NB4 (cell line): ENCODE measurements at regions not wholly inside any gene's neighbourhood (a gene's known extent, or its start where the extent isn't known, plus 50 kb on each side); places are given as distances from the start of the nearest gene placed in this dataset.

Experiments used
- DNase-seq: peaks from one replicate; pipeline ENCODE4 v3.0.0; 2010; ENCODE audit warnings: low read depth
- H3K4me3 ChIP-seq: one replicate; pipeline ENCODE4 v1.5.1; 2011; ENCODE audit warnings: mild to moderate bottlenecking, low read depth, low read length, moderate library complexity
- CTCF ChIP-seq: IDR thresholded peaks from one replicate; pipeline ENCODE4 v1.5.1; 2012; ENCODE audit warnings: low read depth, low read length
- MAX ChIP-seq: IDR thresholded peaks from 2 replicates; pipeline ENCODE4 v1.6.1; 2011; ENCODE audit warnings: low read depth, low read length
- MYC ChIP-seq: IDR thresholded peaks from 2 replicates; pipeline ENCODE4 v1.6.1; 2011; ENCODE audit warnings: low read depth, low read length
- POLR2A ChIP-seq: IDR thresholded peaks from 2 replicates; pipeline ENCODE4 v1.6.1; 2011; ENCODE audit warnings: mild to moderate bottlenecking; ENCODE audit not compliant: insufficient read length; ENCODE audit errors: extremely low read depth

- TF ChIP-seq POLR2A: no peak
- no peak for TF ChIP-seq CTCF
- no peak overlapping the region for H3K4me3 ChIP-seq
- peak; percentile 9 for DNase-seq
Measured at GRCh38 chr12:98085046-98085755, 430.2 kb upstream of the TMPO start.

- TF ChIP-seq MAX: no peak
- no peak for TF ChIP-seq MYC
- no peak for TF ChIP-seq CTCF
- no peak for TF ChIP-seq POLR2A
- DNase-seq: no peak
- no peak overlapping the region for H3K4me3 ChIP-seq
Measured at GRCh38 chr12:98090731-98091130, 424.7 kb upstream of the TMPO start.

GRCh38 chr12:98096436-98096835, 419.0 kb upstream of the TMPO start:
- H3K4me3 ChIP-seq: no peak overlapping the region
- TF ChIP-seq MAX: no peak
- no peak for TF ChIP-seq MYC
- TF ChIP-seq CTCF: no peak
- no peak for TF ChIP-seq POLR2A
- no peak for DNase-seq

GRCh38 chr12:98106031-98106683, 409.2 kb upstream of the TMPO start:
- H3K4me3 ChIP-seq: no peak overlapping the region
- no peak for DNase-seq
- TF ChIP-seq MYC (no peak), MAX (no peak), CTCF (no peak), POLR2A (no peak)

- TF ChIP-seq MAX (no peak), POLR2A (no peak), MYC (no peak)
- no peak for DNase-seq
- no peak overlapping the region for H3K4me3 ChIP-seq
Measured at GRCh38 chr12:98109266-98109665, 406.1 kb upstream of the TMPO start.

- H3K4me3 ChIP-seq: no peak overlapping the region
Measured at GRCh38 chr12:98110536-98110935, 404.9 kb upstream of the TMPO start.

GRCh38 chr12:98113548-98113947, 401.8 kb upstream of the TMPO start:
- no peak for DNase-seq
- TF ChIP-seq MAX (no peak), CTCF (no peak), POLR2A (no peak), MYC (no peak)
- H3K4me3 ChIP-seq: no peak overlapping the region

More at GRCh38 chr12:98110536-98110935, 404.9 kb upstream of the TMPO start:
- no peak for DNase-seq
- TF ChIP-seq POLR2A: no peak
